MM.1S (cell line): ENCODE measurements at regions not wholly inside any gene's neighbourhood (a gene's known extent, or its start where the extent isn't known, plus 50 kb on each side); places are given as distances from the start of the nearest gene placed in this dataset.

Source experiments
- DNase-seq: peaks from one replicate; pipeline ENCODE4 v3.0.0-alpha.2; 2015
- H2AFZ ChIP-seq: fragments of 300-600 bp; sonication (generic); 2 replicates; pipeline ENCODE4 v1.6.0; 2016; ENCODE audit warnings: antibody characterized with exemption, low read length
- H3F3A ChIP-seq: fragments of 300-600 bp; sonication (generic); 2 replicates; pipeline ENCODE4 v1.6.1; 2016; ENCODE audit warnings: mild to moderate bottlenecking, antibody characterized with exemption, low read length, moderate library complexity, mixed read lengths; ENCODE audit not compliant: insufficient read depth
- H3K27ac ChIP-seq: fragments of 300-600 bp; sonication (generic); 2 replicates; pipeline ENCODE4 v1.5.1; 2016; ENCODE audit warnings: mild to moderate bottlenecking, low read length
- H3K27me3 ChIP-seq: fragments of 300-600 bp; sonication (generic); replicated peaks from 2 replicates; pipeline ENCODE4 v1.6.0; 2016; ENCODE audit warnings: low read length; ENCODE audit not compliant: insufficient read depth
- H3K36me3 ChIP-seq: fragments of 300-600 bp; sonication (generic); replicated peaks from 2 replicates; pipeline ENCODE4 v1.6.1; 2016; ENCODE audit warnings: mild to moderate bottlenecking, low read length, mixed read lengths; ENCODE audit not compliant: insufficient read depth
- H3K4me1 ChIP-seq: fragments of 300-600 bp; sonication (generic); 2 replicates; pipeline ENCODE4 v1.6.1; 2016; ENCODE audit warnings: low read length, mixed read lengths
- H3K4me2 ChIP-seq: fragments of 300-600 bp; sonication (generic); 2 replicates; pipeline ENCODE4 v1.6.0; 2016; ENCODE audit warnings: low read depth, low read length
- H3K4me3 ChIP-seq: fragments of 300-600 bp; sonication (generic); 2 replicates; pipeline ENCODE4 v1.5.1; 2016; ENCODE audit warnings: low read length, mixed read lengths
- H3K79me2 ChIP-seq: fragments of 300-600 bp; sonication (generic); 2 replicates; pipeline ENCODE4 v1.6.1; 2016; ENCODE audit warnings: mixed run types, low read length, mixed read lengths
- H3K9ac ChIP-seq: fragments of 300-600 bp; sonication (generic); 2 replicates; pipeline ENCODE4 v1.6.1; 2016; ENCODE audit warnings: low read length, mixed read lengths
- H3K9me2 ChIP-seq: fragments of 300-600 bp; sonication (generic); replicated peaks from 2 replicates; pipeline ENCODE4 v1.6.1; 2016; ENCODE audit warnings: mild to moderate bottlenecking, low read length, mixed read lengths; ENCODE audit not compliant: insufficient read depth
- H3K9me3 ChIP-seq: fragments of 300-600 bp; sonication (generic); replicated peaks from 2 replicates; pipeline ENCODE4 v1.6.1; 2016; ENCODE audit warnings: mild to moderate bottlenecking, low read length, mixed read lengths; ENCODE audit not compliant: insufficient read depth
- H4K20me1 ChIP-seq: fragments of 300-600 bp; sonication (generic); 2 replicates; pipeline ENCODE4 v1.6.1; 2016; ENCODE audit warnings: mild to moderate bottlenecking, low read length, moderate library complexity, mixed read lengths; ENCODE audit not compliant: insufficient read depth
- CTCF ChIP-seq: fragments of 300-600 bp; sonication (generic); IDR thresholded peaks from 2 replicates; pipeline ENCODE4 v1.5.1; 2016; ENCODE audit warnings: antibody characterized with exemption, low read length, mixed read lengths
- EZH2 ChIP-seq: fragments of 300-600 bp; sonication (generic); optimal IDR thresholded peaks from 2 replicates; pipeline ENCODE3; 2017; ENCODE audit warnings: low read depth, mild to moderate bottlenecking, antibody characterized with exemption, low read length, mixed read lengths
- EZH2phosphoT487 ChIP-seq: fragments of 300-600 bp; sonication (generic); IDR thresholded peaks from 2 replicates; pipeline ENCODE4 v1.6.1; 2018; ENCODE audit warnings: antibody characterized with exemption, low read length

GRCh38 chr9:126131066-126132010 lies 195.3 kb upstream of the MVB12B start:
- no peak overlapping the region for H3K4me2 ChIP-seq
- H3K79me2 ChIP-seq = no peaks in the 10 kb centered on the region
- no peaks in the 10 kb centered on the region for H4K20me1 ChIP-seq
- H3K36me3 ChIP-seq = no peaks in the 10 kb centered on the region
- H3K4me1 ChIP-seq = no peaks in the 10 kb centered on the region
- no peak overlapping the region for H2AFZ ChIP-seq
- no peak overlapping the region for H3K4me3 ChIP-seq
- H3K27ac ChIP-seq = no peak overlapping the region
- H3F3A ChIP-seq = no peaks in the 10 kb centered on the region; the same call in 1 of the 2 replicates
- no peak for DNase-seq
- peaks cover 64% of the 10 kb centered on the region for H3K27me3 ChIP-seq
- no peak overlapping the region for H3K9ac ChIP-seq
- no peaks in the 10 kb centered on the region for H3K9me3 ChIP-seq
- H3K9me2 ChIP-seq = no peaks in the 10 kb centered on the region
- no peak for TF ChIP-seq EZH2
- TF ChIP-seq EZH2phosphoT487 = no peak
- no peak for TF ChIP-seq CTCF

GRCh38 chr9:126132746-126133145 lies 193.9 kb upstream of the MVB12B start:
- Histone ChIP-seq H3K79me2 (no peaks in the 10 kb centered on the region), H3K27ac (no peak overlapping the region), H2AFZ (no peak overlapping the region), H3K9me3 (no peaks in the 10 kb centered on the region), H3K36me3 (no peaks in the 10 kb centered on the region), H3K27me3 (peaks cover 52% of the 10 kb centered on the region), H4K20me1 (no peaks in the 10 kb centered on the region), H3K4me3 (no peak overlapping the region), H3F3A (no peaks in the 10 kb centered on the region; the same call in 1 of the 2 replicates), H3K9ac (no peak overlapping the region), H3K4me1 (no peaks in the 10 kb centered on the region), H3K4me2 (no peak overlapping the region), H3K9me2 (no peaks in the 10 kb centered on the region)
- TF ChIP-seq EZH2 (no peak), CTCF (no peak), EZH2phosphoT487 (no peak)
- no peak for DNase-seq

GRCh38 chr9:126144196-126144595 lies 182.4 kb upstream of the MVB12B start:
- peaks cover 9% of the 10 kb centered on the region; the same call in 1 of the 2 replicates for H3K27me3 ChIP-seq
- no peaks in the 10 kb centered on the region for H3K36me3 ChIP-seq
- H3K9ac ChIP-seq = no peak overlapping the region
- TF ChIP-seq EZH2 (no peak), EZH2phosphoT487 (no peak), CTCF (no peak)
- no peak overlapping the region for H3K4me2 ChIP-seq
- DNase-seq = no peak
- H3K4me3 ChIP-seq = no peak overlapping the region
- H4K20me1 ChIP-seq = no peaks in the 10 kb centered on the region
- H3K9me2 ChIP-seq = no peaks in the 10 kb centered on the region
- H3K79me2 ChIP-seq = no peaks in the 10 kb centered on the region
- H3K9me3 ChIP-seq = no peaks in the 10 kb centered on the region
- H3K27ac ChIP-seq = no peak overlapping the region
- H3F3A ChIP-seq = no peaks in the 10 kb centered on the region
- H2AFZ ChIP-seq = no peak overlapping the region
- no peaks in the 10 kb centered on the region for H3K4me1 ChIP-seq
